Neuronal stem cell (in vitro differentiated cells): ENCODE measurements at regions not wholly inside any gene's neighbourhood (a gene's known extent, or its start where the extent isn't known, plus 50 kb on each side); places are given as distances from the start of the nearest gene placed in this dataset.
A peak's percentile ranks its signal among the peaks of the same experiment; 100 is the strongest.

ENCODE experiments used
- DNase-seq: peaks from one replicate; pipeline ENCODE4 v3.0.0-alpha.2; 2013; ENCODE audit warnings: low spot score
- H2AFZ ChIP-seq: one replicate; pipeline ENCODE4 v1.6.1; 2013; ENCODE audit warnings: mild to moderate bottlenecking, low read length, inconsistent platforms
- H2AK5ac ChIP-seq: 2 replicates; pipeline ENCODE4 v1.6.1; 2013; ENCODE audit warnings: low read depth, mild to moderate bottlenecking, inconsistent platforms, low read length, moderate library complexity, mixed read lengths
- H2BK120ac ChIP-seq: 2 replicates; pipeline ENCODE4 v1.6.1; 2013; ENCODE audit warnings: low read depth, mild to moderate bottlenecking, inconsistent platforms, low read length, moderate library complexity, mixed read lengths
- H2BK12ac ChIP-seq: one replicate; pipeline ENCODE4 v1.6.1; 2013; ENCODE audit warnings: low read length, inconsistent platforms
- H2BK15ac ChIP-seq: 2 replicates; pipeline ENCODE4 v1.6.1; 2013; ENCODE audit warnings: mild to moderate bottlenecking, low read length, inconsistent platforms, mixed read lengths
- H2BK5ac ChIP-seq: one replicate; pipeline ENCODE4 v1.6.1; 2013; ENCODE audit warnings: inconsistent platforms, mild to moderate bottlenecking, low read length, moderate library complexity
- H3K14ac ChIP-seq: one replicate; pipeline ENCODE4 v1.6.1; 2013; ENCODE audit warnings: low read length, inconsistent platforms
- H3K18ac ChIP-seq: 2 replicates; pipeline ENCODE4 v1.6.1; 2013; ENCODE audit warnings: low read length, inconsistent platforms
- H3K23ac ChIP-seq: 2 replicates; pipeline ENCODE4 v1.6.1; 2013; ENCODE audit warnings: low read depth, mild to moderate bottlenecking, mixed read lengths, low read length, inconsistent platforms; ENCODE audit not compliant: poor library complexity
- H3K27ac ChIP-seq: replicated peaks from 3 replicates; pipeline ENCODE4 v1.5.1; 2013; ENCODE audit warnings: low read length, inconsistent platforms
- H3K27me3 ChIP-seq, 3 experiments: 2 replicates each; pipeline ENCODE4 v1.6.1; 2013; ENCODE audit warnings: low read length in 3 of 3, mild to moderate bottlenecking in 2 of 3, inconsistent platforms in 1 of 3, low read depth in 1 of 3, mixed read lengths in 1 of 3, moderate library complexity in 1 of 3; ENCODE audit not compliant: control insufficient read depth in 3 of 3, insufficient read depth in 3 of 3
- H3K36me3 ChIP-seq, 2 donors: replicated peaks in 1 of 2; 2 replicates each; pipeline ENCODE4 v1.6.1; 2013; ENCODE audit warnings: low read length in 2 of 2; ENCODE audit not compliant: control insufficient read depth in 2 of 2, insufficient read depth in 2 of 2
- H3K4ac ChIP-seq: 2 replicates; pipeline ENCODE4 v1.6.1; 2013; ENCODE audit warnings: inconsistent platforms, mild to moderate bottlenecking, low read length, moderate library complexity
- H3K4me1 ChIP-seq, 2 donors: 1 replicate in 1 of 2; 2 replicates in 1 of 2; pipeline ENCODE4 v1.6.1; 2013; ENCODE audit warnings: low read length in 2 of 2, low read depth in 1 of 2; ENCODE audit not compliant: control insufficient read depth in 2 of 2, insufficient read depth in 1 of 2
- H3K4me2 ChIP-seq: one replicate; pipeline ENCODE4 v1.6.1; 2013; ENCODE audit warnings: mild to moderate bottlenecking, low read length, inconsistent platforms; ENCODE audit not compliant: insufficient read depth, poor library complexity, severe bottlenecking
- H3K4me3 ChIP-seq, 2 donors: 2 replicates each; pipeline ENCODE4 v1.5.1; 2013; ENCODE audit warnings: low read length in 2 of 2, mild to moderate bottlenecking in 2 of 2, inconsistent platforms in 1 of 2, moderate library complexity in 1 of 2
- H3K79me1 ChIP-seq: one replicate; pipeline ENCODE4 v1.6.1; 2013; ENCODE audit warnings: low read depth, mild to moderate bottlenecking, inconsistent platforms, low read length, moderate library complexity
- H3K9ac ChIP-seq: one replicate; pipeline ENCODE4 v1.6.1; 2013; ENCODE audit warnings: mild to moderate bottlenecking, low read depth, low read length, inconsistent platforms; ENCODE audit not compliant: poor library complexity
- H3K9me3 ChIP-seq, 2 donors: replicated peaks in 1 of 2; 2 replicates each; pipeline versions ENCODE3 to v1.6.1; 2013; ENCODE audit warnings: low read length in 2 of 2, mild to moderate bottlenecking in 2 of 2, inconsistent platforms in 1 of 2, low read depth in 1 of 2, mixed read lengths in 1 of 2, moderate library complexity in 1 of 2; ENCODE audit not compliant: control insufficient read depth in 2 of 2, insufficient read depth in 1 of 2
- H4K8ac ChIP-seq: one replicate; pipeline ENCODE4 v1.6.1; 2013; ENCODE audit warnings: low read depth, mild to moderate bottlenecking, inconsistent platforms, low read length, moderate library complexity
- H4K91ac ChIP-seq: one replicate; pipeline ENCODE4 v1.6.1; 2013; ENCODE audit warnings: low read length, low read depth, mild to moderate bottlenecking, inconsistent platforms; ENCODE audit not compliant: poor library complexity
- WGBS, 2 donors: extraction: QIAGEN DNeasy Blood & Tissue Kit; methylation state at CpG; one replicate each; pipeline ENCODE4 v1.1.7; 2013; ENCODE audit warnings: missing lambda C conversion rate in 2 of 2, mixed read lengths in 1 of 2; ENCODE audit not compliant: insufficient read length in 2 of 2, insufficient replicate concordance in 1 of 2; ENCODE audit errors: extremely low coverage in 2 of 2; 5-methylcytosine and 5-hydroxymethylcytosine counted together

DNA sequence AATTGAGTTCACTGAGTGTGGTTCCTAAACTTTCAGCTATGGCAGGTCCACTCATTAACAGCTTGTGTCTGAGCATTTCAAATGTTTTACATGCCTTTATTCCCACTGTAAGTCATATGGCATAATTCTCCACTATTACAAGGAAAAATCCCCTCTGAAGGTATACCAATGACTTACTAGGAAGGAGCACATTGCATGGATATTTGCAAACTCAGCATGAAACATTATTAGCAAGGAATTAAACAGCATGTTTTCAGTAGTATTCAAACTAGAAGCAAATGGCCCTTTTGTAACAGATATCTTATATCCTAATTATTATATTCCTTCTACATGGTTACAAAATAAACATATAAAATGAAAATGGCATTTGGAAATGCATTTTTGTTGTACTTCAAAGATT is 566.4 kb upstream of the CCNG1 start:
- peaks cover 0 to 2% of the 10 kb centered on the region in 2 donors for H3K9me3 ChIP-seq

DNA sequence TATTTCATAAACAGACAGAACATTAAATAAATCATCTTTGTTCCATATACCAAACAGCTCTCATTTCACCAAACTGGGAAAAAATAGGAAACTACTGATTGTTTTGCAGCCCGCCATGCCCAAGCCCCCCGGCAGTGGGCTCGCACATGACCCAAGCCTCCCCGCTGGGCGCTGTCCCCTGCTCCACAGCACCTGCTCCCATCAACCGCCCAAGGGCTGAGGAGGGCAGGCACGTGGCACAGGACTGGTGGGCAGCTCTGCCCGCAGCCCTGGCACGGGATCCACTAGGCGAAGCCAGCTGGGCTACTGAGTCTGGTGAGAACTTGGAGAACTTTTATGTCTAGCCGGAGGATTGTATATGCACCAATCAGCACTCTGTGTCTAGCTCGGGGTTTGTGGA is 554.8 kb upstream of the CCNG1 start:
- H3K9ac ChIP-seq: no peak overlapping the region
- no peaks in the 10 kb centered on the region for H3K79me1 ChIP-seq
- H2BK15ac ChIP-seq: no peak overlapping the region
- H3K23ac ChIP-seq: no peak overlapping the region
- H3K27ac ChIP-seq: no peak overlapping the region
- DNase-seq: no peak
- no CpG with 5 or more reads among the region's 12 CpGs for WGBS, 2 donors
- no peak overlapping the region for H4K91ac ChIP-seq
- no peak overlapping the region for H2BK5ac ChIP-seq
- H3K4me1 ChIP-seq: no peaks in the 10 kb centered on the region
- no peak overlapping the region for H2AFZ ChIP-seq
- no peak overlapping the region for H2AK5ac ChIP-seq
- H3K18ac ChIP-seq: peak overlapping the region; percentile 71
- no peak overlapping the region for H4K8ac ChIP-seq
- peak overlapping the region; percentile 98 for H3K14ac ChIP-seq
- no peak overlapping the region for H3K4ac ChIP-seq
- no peaks in the 10 kb centered on the region for H3K36me3 ChIP-seq
- no peak overlapping the region for H2BK12ac ChIP-seq
- peaks cover 0 to 4% of the 10 kb centered on the region in 2 donors for H3K9me3 ChIP-seq
- H3K27me3 ChIP-seq: no peaks in the 10 kb centered on the region
- H2BK120ac ChIP-seq: no peak overlapping the region
- H3K4me2 ChIP-seq: no peak overlapping the region
- H3K4me3 ChIP-seq: no peak overlapping the region

More for the DNA sequence above, 566.4 kb upstream of the CCNG1 start:
- H4K8ac ChIP-seq: no peak overlapping the region
- H2AK5ac ChIP-seq: no peak overlapping the region
- H3K4ac ChIP-seq: no peak overlapping the region
- no peak overlapping the region for H3K4me3 ChIP-seq
- no peak overlapping the region for H3K4me2 ChIP-seq
- no peaks in the 10 kb centered on the region for H3K79me1 ChIP-seq
- no peak overlapping the region for H3K27ac ChIP-seq
- H2BK12ac ChIP-seq: no peak overlapping the region
- no peaks in the 10 kb centered on the region for H3K27me3 ChIP-seq
- no peak overlapping the region for H4K91ac ChIP-seq
- H3K4me1 ChIP-seq: no peaks in the 10 kb centered on the region
- no peak for DNase-seq
- H2BK15ac ChIP-seq: no peak overlapping the region
- H3K23ac ChIP-seq: no peak overlapping the region
- no peak overlapping the region for H3K18ac ChIP-seq
- no peaks in the 10 kb centered on the region for H3K36me3 ChIP-seq
- no peak overlapping the region for H3K14ac ChIP-seq
- no peak overlapping the region for H2BK120ac ChIP-seq
- no peak overlapping the region for H2BK5ac ChIP-seq
- H3K9ac ChIP-seq: no peak overlapping the region
- H2AFZ ChIP-seq: no peak overlapping the region

DNA sequence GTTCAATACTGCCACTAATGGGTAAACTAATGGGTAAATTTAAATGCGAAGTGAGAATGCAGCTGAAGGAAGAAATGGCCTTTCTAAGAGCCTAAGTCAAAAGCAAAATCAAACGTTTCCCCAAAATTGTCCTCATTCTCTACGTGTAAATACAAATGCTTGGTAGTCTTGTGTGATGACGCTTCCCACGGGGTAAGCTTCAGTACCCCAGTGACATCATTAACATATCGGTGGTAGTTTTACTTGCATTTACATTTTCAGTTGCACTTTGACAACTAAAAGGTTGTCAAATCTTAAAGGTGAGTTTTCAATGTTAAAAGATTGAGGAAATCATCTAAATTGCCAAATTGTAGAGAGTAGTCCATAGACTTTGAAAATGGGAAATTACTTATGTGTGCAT is 550.7 kb upstream of the CCNG1 start:
- Histone ChIP-seq H3K18ac (no peak overlapping the region), H3K9ac (no peak overlapping the region), H2AFZ (no peak overlapping the region), H2BK12ac (no peak overlapping the region), H3K27ac (no peak overlapping the region), H3K4me3 (no peak overlapping the region), H3K36me3 (no peaks in the 10 kb centered on the region), H3K4ac (no peak overlapping the region), H3K23ac (no peak overlapping the region), H3K9me3 (no peaks in the 10 kb centered on the region), H2BK15ac (no peak overlapping the region), H2AK5ac (no peak overlapping the region), H3K14ac (no peak overlapping the region), H2BK120ac (no peak overlapping the region), H2BK5ac (no peak overlapping the region), H3K4me2 (no peak overlapping the region), H3K27me3 (no peaks in the 10 kb centered on the region), H3K4me1 (no peaks in the 10 kb centered on the region), H3K79me1 (no peaks in the 10 kb centered on the region), H4K8ac (no peak overlapping the region), H4K91ac (no peak overlapping the region)
- no peak for DNase-seq
- WGBS, 2 donors: no CpG with 5 or more reads among the region's 6 CpGs

DNA sequence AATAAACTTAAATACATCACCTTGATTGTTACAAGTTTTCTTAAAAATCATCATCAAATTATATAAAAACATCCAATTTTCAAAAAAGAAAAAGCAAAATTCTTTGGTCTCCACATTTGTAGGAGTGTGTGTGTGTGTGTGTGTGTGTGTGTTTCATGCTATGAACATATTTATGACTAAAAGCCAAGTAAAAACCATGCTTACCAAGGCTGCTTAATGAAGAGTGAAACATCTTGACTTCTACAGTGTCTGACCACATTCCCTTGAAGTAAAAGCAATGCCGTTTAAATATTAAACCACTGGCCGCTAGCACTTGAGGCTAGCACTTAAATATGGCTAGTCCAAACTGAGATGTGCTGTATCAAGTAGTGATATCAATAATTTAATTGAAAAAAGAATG is 549.1 kb upstream of the CCNG1 start:
- H3K23ac ChIP-seq: no peak overlapping the region
- no peak overlapping the region for H3K18ac ChIP-seq
- no peak overlapping the region for H3K4me2 ChIP-seq
- no peak overlapping the region for H2BK12ac ChIP-seq
- H2BK5ac ChIP-seq: no peak overlapping the region
- no peak overlapping the region for H3K4me3 ChIP-seq
- H2BK120ac ChIP-seq: no peak overlapping the region
- no peaks in the 10 kb centered on the region for H3K4me1 ChIP-seq
- H3K14ac ChIP-seq: no peak overlapping the region
- no CpG with 5 or more reads among the region's 2 CpGs for WGBS, 2 donors
- no peak overlapping the region for H3K9ac ChIP-seq
- no peaks in the 10 kb centered on the region for H3K9me3 ChIP-seq
- H2AK5ac ChIP-seq: no peak overlapping the region
- H4K91ac ChIP-seq: no peak overlapping the region
- no peak for DNase-seq
- no peak overlapping the region for H3K27ac ChIP-seq
- H3K4ac ChIP-seq: no peak overlapping the region
- H4K8ac ChIP-seq: no peak overlapping the region
- H3K27me3 ChIP-seq: no peaks in the 10 kb centered on the region
- no peak overlapping the region for H2BK15ac ChIP-seq
- H2AFZ ChIP-seq: no peak overlapping the region
- no peaks in the 10 kb centered on the region for H3K36me3 ChIP-seq
- H3K79me1 ChIP-seq: no peaks in the 10 kb centered on the region
